Loucy (cell line): ENCODE measurements at regions not wholly inside any gene's neighbourhood (a gene's known extent, or its start where the extent isn't known, plus 50 kb on each side); places are given as distances from the start of the nearest gene placed in this dataset.

Source experiments
- EZH2phosphoT487 ChIP-seq: fragments of 200-600 bp; IDR thresholded peaks from 2 replicates; pipeline ENCODE4 v1.6.1; 2018; ENCODE audit warnings: antibody characterized with exemption, mild to moderate bottlenecking, moderate library complexity, borderline replicate concordance
- TF ChIP-seq, protein P1 (sequence below): fragments of 200-600 bp; sonication (generic); conservative IDR thresholded peaks from 2 replicates; pipeline ENCODE4 v1.5.1; 2014; ENCODE audit warnings: mild to moderate bottlenecking, antibody characterized with exemption, low read length

- TF ChIP-seq, protein P1, sequence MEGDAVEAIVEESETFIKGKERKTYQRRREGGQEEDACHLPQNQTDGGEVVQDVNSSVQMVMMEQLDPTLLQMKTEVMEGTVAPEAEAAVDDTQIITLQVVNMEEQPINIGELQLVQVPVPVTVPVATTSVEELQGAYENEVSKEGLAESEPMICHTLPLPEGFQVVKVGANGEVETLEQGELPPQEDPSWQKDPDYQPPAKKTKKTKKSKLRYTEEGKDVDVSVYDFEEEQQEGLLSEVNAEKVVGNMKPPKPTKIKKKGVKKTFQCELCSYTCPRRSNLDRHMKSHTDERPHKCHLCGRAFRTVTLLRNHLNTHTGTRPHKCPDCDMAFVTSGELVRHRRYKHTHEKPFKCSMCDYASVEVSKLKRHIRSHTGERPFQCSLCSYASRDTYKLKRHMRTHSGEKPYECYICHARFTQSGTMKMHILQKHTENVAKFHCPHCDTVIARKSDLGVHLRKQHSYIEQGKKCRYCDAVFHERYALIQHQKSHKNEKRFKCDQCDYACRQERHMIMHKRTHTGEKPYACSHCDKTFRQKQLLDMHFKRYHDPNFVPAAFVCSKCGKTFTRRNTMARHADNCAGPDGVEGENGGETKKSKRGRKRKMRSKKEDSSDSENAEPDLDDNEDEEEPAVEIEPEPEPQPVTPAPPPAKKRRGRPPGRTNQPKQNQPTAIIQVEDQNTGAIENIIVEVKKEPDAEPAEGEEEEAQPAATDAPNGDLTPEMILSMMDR = no peak
- no peak for TF ChIP-seq EZH2phosphoT487
Measured at GRCh38 chr15:38696109-38696727, 131.6 kb upstream of the RASGRP1 start.
